ENCODE measurements at regions not wholly inside any gene's neighbourhood (a gene's known extent, or its start where the extent isn't known, plus 50 kb on each side); places are given as distances from the start of the nearest gene placed in this dataset.

GRCh38 chr2:240198226-240198625, 57.8 kb upstream of the OTOS start:
- Histone ChIP-seq H3K9me3 (no peaks in the 10 kb centered on the region), H3K4me1 (no peaks in the 10 kb centered on the region), H3K4me3 (no peak overlapping the region), H3K36me3 (no peaks in the 10 kb centered on the region), H3K27me3 (no peaks in the 10 kb centered on the region), H3K9ac (ENCODE audit: low read depth in 2 of 2, low read length in 2 of 2) (no peak overlapping the region), H3K27ac (no peak overlapping the region)
- no peak for DNase-seq
- intact Hi-C loops (cut with DNase I): no loop called here
- TF ChIP-seq CTCF (IDR thresholded peaks at IDR 0.05): no peak

- no peak overlapping the region for H3K9ac ChIP-seq (ENCODE audit: low read depth in 2 of 2, low read length in 2 of 2)
- DNase-seq: no peak
- no peaks in the 10 kb centered on the region for H3K4me1 ChIP-seq
- no peak for TF ChIP-seq CTCF (IDR thresholded peaks at IDR 0.05)
- H3K4me3 ChIP-seq: no peak overlapping the region
- H3K36me3 ChIP-seq: no peaks in the 10 kb centered on the region
- no peak overlapping the region for H3K27ac ChIP-seq
- H3K9me3 ChIP-seq: no peaks in the 10 kb centered on the region
- no peaks in the 10 kb centered on the region for H3K27me3 ChIP-seq
- intact Hi-C loops (cut with DNase I): no loop called here
These were observed 58.8 kb upstream of the OTOS start for GRCh38 chr2:240199133-240199870.

GRCh38 chr2:240200230-240201051, 60.0 kb upstream of the OTOS start:
- no peak overlapping the region for H3K4me3 ChIP-seq
- DNase-seq: no peak
- no peak overlapping the region for H3K27ac ChIP-seq
- no peak overlapping the region for H3K9ac ChIP-seq (ENCODE audit: low read depth in 2 of 2, low read length in 2 of 2)
- H3K27me3 ChIP-seq: no peaks in the 10 kb centered on the region
- TF ChIP-seq CTCF (IDR thresholded peaks at IDR 0.05): no peak
- H3K36me3 ChIP-seq: no peaks in the 10 kb centered on the region
- H3K9me3 ChIP-seq: no peaks in the 10 kb centered on the region
- H3K4me1 ChIP-seq: no peaks in the 10 kb centered on the region
- intact Hi-C loops (cut with DNase I): no loop called here

GRCh38 chr2:240201866-240202265, 61.4 kb upstream of the OTOS start:
- no peaks in the 10 kb centered on the region for H3K4me1 ChIP-seq
- no peaks in the 10 kb centered on the region for H3K9me3 ChIP-seq
- no peak overlapping the region for H3K4me3 ChIP-seq
- intact Hi-C loops (cut with DNase I): no loop called here
- H3K9ac ChIP-seq (ENCODE audit: low read depth in 2 of 2, low read length in 2 of 2): no peak overlapping the region
- no peak for TF ChIP-seq CTCF (IDR thresholded peaks at IDR 0.05)
- no peaks in the 10 kb centered on the region for H3K27me3 ChIP-seq
- no peak overlapping the region for H3K27ac ChIP-seq
- no peaks in the 10 kb centered on the region for H3K36me3 ChIP-seq
- DNase-seq: no peak

GRCh38 chr2:240202586-240202985, 62.1 kb upstream of the OTOS start:
- Histone ChIP-seq H3K27ac (no peak overlapping the region), H3K4me1 (no peaks in the 10 kb centered on the region), H3K4me3 (no peak overlapping the region), H3K9me3 (no peaks in the 10 kb centered on the region), H3K9ac (ENCODE audit: low read depth in 2 of 2, low read length in 2 of 2) (no peak overlapping the region), H3K27me3 (no peaks in the 10 kb centered on the region), H3K36me3 (no peaks in the 10 kb centered on the region)
- intact Hi-C loops (cut with DNase I): no loop called here
- no peak for DNase-seq
- TF ChIP-seq CTCF (IDR thresholded peaks at IDR 0.05): no peak

Data from colonic mucosa (tissue), 4 donors.